Ovary (tissue), 3 donors: ENCODE measurements at regions not wholly inside any gene's neighbourhood (a gene's known extent, or its start where the extent isn't known, plus 50 kb on each side); places are given as distances from the start of the nearest gene placed in this dataset.

Source experiments
- POLR2A ChIP-seq: fragments of 450-650 bp; IDR thresholded peaks from one replicate; pipeline ENCODE4 v1.6.1; 2017; ENCODE audit warnings: antibody characterized with exemption, mild to moderate bottlenecking, moderate library complexity
- TF ChIP-seq, protein P1 (sequence below), 3 donors: fragments of 450-650 bp in 2 of 3; fragments of 200-600 bp in 1 of 3; IDR thresholded peaks; one replicate each; pipeline versions ENCODE4 v1.5.1 to v1.8.0; 2016 to 2022; ENCODE audit warnings: antibody characterized with exemption in 3 of 3, mild to moderate bottlenecking in 1 of 3
- donor health status: DM: no; HTN: no; CAD: no.

DNA sequence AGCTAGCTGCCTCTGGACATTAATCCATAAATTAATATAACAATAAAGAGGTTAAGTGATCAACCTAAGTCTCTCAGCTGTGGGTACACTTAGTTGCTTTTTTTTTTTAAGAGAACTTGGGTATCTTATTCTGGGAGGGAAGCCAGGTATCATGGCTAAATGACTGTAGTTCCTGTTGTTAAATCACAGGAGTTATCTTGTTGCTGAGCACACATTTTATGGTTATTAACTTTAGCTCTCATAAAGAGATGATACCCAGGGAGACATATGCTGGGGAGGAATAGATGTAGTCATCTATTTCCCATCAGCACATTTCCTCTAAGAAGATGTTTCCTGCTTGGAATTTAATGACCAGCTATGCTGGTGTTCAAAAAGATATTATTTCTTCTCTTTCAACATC, 227.8 kb downstream of the PTGER3 start:
- TF ChIP-seq, protein P1, sequence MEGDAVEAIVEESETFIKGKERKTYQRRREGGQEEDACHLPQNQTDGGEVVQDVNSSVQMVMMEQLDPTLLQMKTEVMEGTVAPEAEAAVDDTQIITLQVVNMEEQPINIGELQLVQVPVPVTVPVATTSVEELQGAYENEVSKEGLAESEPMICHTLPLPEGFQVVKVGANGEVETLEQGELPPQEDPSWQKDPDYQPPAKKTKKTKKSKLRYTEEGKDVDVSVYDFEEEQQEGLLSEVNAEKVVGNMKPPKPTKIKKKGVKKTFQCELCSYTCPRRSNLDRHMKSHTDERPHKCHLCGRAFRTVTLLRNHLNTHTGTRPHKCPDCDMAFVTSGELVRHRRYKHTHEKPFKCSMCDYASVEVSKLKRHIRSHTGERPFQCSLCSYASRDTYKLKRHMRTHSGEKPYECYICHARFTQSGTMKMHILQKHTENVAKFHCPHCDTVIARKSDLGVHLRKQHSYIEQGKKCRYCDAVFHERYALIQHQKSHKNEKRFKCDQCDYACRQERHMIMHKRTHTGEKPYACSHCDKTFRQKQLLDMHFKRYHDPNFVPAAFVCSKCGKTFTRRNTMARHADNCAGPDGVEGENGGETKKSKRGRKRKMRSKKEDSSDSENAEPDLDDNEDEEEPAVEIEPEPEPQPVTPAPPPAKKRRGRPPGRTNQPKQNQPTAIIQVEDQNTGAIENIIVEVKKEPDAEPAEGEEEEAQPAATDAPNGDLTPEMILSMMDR (IDR thresholded peaks at IDR 0.05), result no peak
- no peak for TF ChIP-seq POLR2A
